Femur (tissue), 1 donor: ENCODE measurements at regions not wholly inside any gene's neighbourhood (a gene's known extent, or its start where the extent isn't known, plus 50 kb on each side); places are given as distances from the start of the nearest gene placed in this dataset.
A peak's percentile ranks its signal among the peaks of the same experiment; 100 is the strongest.
"Not testable (repeated sequence)": the region's sequence is repeated elsewhere in the genome, so short reads cannot be mapped to it uniquely, and the experiment has no call there.

ENCODE experiments used
- DNase-seq: peaks from one replicate; pipeline ENCODE4 v3.0.0-alpha.2; 2017

GRCh38 chr6:80862756-80863155 lies 756.3 kb downstream of the BCKDHB start:
- no peak for DNase-seq

- no peak for DNase-seq
Observed at GRCh38 chr6:80860107-80860506, 753.6 kb downstream of the BCKDHB start.

- not testable (repeated sequence) for DNase-seq
Observed at GRCh38 chr6:80847973-80848372, 741.5 kb downstream of the BCKDHB start.

GRCh38 chr6:80832337-80832736 lies 725.9 kb downstream of the BCKDHB start:
- DNase-seq: no peak

- no peak for DNase-seq
Observed at GRCh38 chr6:80793411-80793810, 686.9 kb downstream of the BCKDHB start.

GRCh38 chr6:80792151-80792550 lies 685.7 kb downstream of the BCKDHB start:
- no peak for DNase-seq

- peak; percentile 40 for DNase-seq
Observed at GRCh38 chr6:80789912-80790570, 683.6 kb downstream of the BCKDHB start.

GRCh38 chr6:80783271-80783670 lies 676.8 kb downstream of the BCKDHB start:
- not testable (repeated sequence) for DNase-seq

GRCh38 chr6:80771941-80772340 lies 665.5 kb downstream of the BCKDHB start:
- DNase-seq: no peak

- DNase-seq: no peak
Observed at GRCh38 chr6:80769106-80769505, 662.6 kb downstream of the BCKDHB start.

GRCh38 chr6:80767808-80768207 lies 661.3 kb downstream of the BCKDHB start:
- peak; percentile 66 for DNase-seq

GRCh38 chr6:80744213-80744612 lies 637.7 kb downstream of the BCKDHB start:
- DNase-seq: no peak

- DNase-seq: no peak
Observed at GRCh38 chr6:80742481-80742880, 636.0 kb downstream of the BCKDHB start.

- DNase-seq: no peak
Observed at GRCh38 chr6:80733641-80734040, 627.2 kb downstream of the BCKDHB start.

GRCh38 chr6:80728830-80729229 lies 622.4 kb downstream of the BCKDHB start:
- no peak for DNase-seq

- no peak for DNase-seq
Observed at GRCh38 chr6:80728101-80728750, 621.8 kb downstream of the BCKDHB start.

GRCh38 chr6:80725156-80725930 lies 618.9 kb downstream of the BCKDHB start:
- no peak for DNase-seq

GRCh38 chr6:80720824-80721223 lies 614.4 kb downstream of the BCKDHB start:
- DNase-seq: no peak

- DNase-seq: no peak
Observed at GRCh38 chr6:80714513-80714912, 608.0 kb downstream of the BCKDHB start.

GRCh38 chr6:80698459-80698858 lies 592.0 kb downstream of the BCKDHB start:
- DNase-seq: no peak

GRCh38 chr6:80696268-80696667 lies 589.8 kb downstream of the BCKDHB start:
- no peak for DNase-seq

GRCh38 chr6:80690551-80691131 lies 584.2 kb downstream of the BCKDHB start:
- peak; percentile 20 for DNase-seq

- DNase-seq: no peak
Observed at GRCh38 chr6:80689716-80690395, 583.4 kb downstream of the BCKDHB start.
